ENCODE measurements at regions not wholly inside any gene's neighbourhood (a gene's known extent, or its start where the extent isn't known, plus 50 kb on each side); places are given as distances from the start of the nearest gene placed in this dataset.

DNA sequence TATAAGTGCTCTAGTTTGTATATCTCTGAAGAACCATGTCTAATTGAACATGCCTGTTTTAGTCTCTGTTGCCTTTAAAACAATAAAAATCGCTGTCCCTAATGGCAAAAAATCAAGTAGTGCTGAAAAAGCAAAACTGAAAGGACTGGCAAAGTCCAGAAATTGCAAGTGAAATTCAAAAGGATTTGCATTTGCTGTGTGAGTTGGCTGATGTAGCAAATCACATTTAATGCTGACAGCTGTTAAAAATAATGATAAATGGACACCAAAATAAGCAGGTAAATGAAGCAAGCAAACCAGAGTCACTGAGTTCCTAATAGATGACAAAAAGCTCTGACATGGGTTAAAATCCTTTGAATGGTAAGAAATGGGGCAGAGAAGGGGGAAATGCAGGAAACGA lies 874.1 kb downstream of the GRM8 start:
- Histone ChIP-seq H3K27me3 (ENCODE audit: insufficient read depth, low read length, poor library complexity, severe bottlenecking) (no peaks in the 10 kb centered on the region), H3K9me3 (ENCODE audit: low read length) (no peaks in the 10 kb centered on the region), H3K36me3 (ENCODE audit: insufficient read depth, low read length) (no peaks in the 10 kb centered on the region), H3K4me1 (ENCODE audit: insufficient read depth, low read length) (no peaks in the 10 kb centered on the region), H3K4me3 (ENCODE audit: low read length) (no peak overlapping the region), H3K27ac (ENCODE audit: low read depth, low read length) (no peak overlapping the region)
- no peak for DNase-seq
- ChIA-PET CTCF (no interaction called here), POLR2A (no interaction called here)
- H3K27me3 Mint-ChIP-seq: no peaks in the 10 kb centered on the region
- no peak overlapping the region for H3K4me3 Mint-ChIP-seq
- no peak overlapping the region for H3K27ac Mint-ChIP-seq
- H3K4me1 Mint-ChIP-seq: no peaks in the 10 kb centered on the region
- H3K36me3 Mint-ChIP-seq: no peaks in the 10 kb centered on the region
- peaks cover 1 to 19% (median 6%) of the 10 kb centered on the region in 5 donors for H3K9me3 Mint-ChIP-seq

DNA sequence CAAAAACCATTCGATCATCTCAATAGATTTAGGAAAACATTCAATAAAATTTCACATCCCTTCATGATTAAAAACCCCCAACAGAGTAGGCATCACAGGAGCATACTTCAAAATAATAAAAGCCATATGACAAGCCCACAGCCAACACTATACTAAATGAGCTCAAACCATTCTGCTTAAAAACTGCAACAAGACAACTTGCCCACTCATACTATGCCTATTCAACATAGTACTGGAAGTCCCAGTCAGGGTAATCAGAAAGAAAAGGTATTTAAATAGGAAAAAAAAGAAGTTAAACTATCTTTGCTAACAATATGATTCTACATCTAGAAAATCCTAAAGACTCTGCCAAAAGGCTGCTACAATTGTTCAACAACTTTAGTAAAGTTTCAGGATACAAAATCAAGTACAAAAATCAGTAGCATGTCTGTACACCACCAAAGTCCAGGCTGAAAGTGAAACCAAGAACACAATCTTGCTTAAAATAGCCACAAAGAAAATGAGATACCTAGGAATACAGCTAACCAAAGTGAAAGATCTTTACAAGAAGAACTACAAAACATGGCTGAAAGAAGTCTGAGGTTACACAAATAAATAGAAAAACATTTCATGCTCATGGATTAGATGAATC lies 882.6 kb downstream of the GRM8 start:
- no peaks in the 10 kb centered on the region for H3K36me3 ChIP-seq (ENCODE audit: insufficient read depth, low read length)
- no peak overlapping the region for H3K27ac ChIP-seq (ENCODE audit: low read depth, low read length)
- no peaks in the 10 kb centered on the region for H3K4me1 ChIP-seq (ENCODE audit: insufficient read depth, low read length)
- Mint-ChIP-seq H3K27me3 (no peaks in the 10 kb centered on the region), H3K4me3 (no peak overlapping the region), H3K4me1 (no peaks in the 10 kb centered on the region), H3K9me3 (peaks cover 2 to 29% (median 12%) of the 10 kb centered on the region in 5 donors), H3K36me3 (no peaks in the 10 kb centered on the region), H3K27ac (no peak overlapping the region)
- H3K9me3 ChIP-seq (ENCODE audit: low read length): no peaks in the 10 kb centered on the region
- no peaks in the 10 kb centered on the region for H3K27me3 ChIP-seq (ENCODE audit: insufficient read depth, low read length, poor library complexity, severe bottlenecking)
- POLR2A ChIA-PET: no interaction called here
- no peak for DNase-seq
- no peak overlapping the region for H3K4me3 ChIP-seq (ENCODE audit: low read length)
- CTCF ChIA-PET: no interaction called here

DNA sequence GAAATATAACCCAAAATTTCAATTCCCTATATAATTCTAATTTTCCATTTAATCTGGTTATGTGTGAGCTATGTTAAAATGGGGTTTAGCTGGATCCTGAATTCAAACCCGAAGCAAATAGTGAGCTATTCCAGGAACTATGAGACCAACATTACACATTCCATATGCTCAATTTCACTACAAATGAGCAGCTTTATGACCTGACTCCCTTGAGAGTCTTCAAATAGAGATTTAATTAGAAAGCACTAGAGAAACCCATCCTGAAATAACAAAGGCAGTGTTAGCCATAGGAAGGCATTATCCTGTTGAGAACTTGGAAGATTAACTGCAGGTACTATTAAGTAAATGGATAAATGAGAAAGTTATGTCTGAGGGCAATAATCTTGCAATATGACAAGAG lies 890.0 kb downstream of the GRM8 start:
- no peaks in the 10 kb centered on the region for H3K36me3 ChIP-seq (ENCODE audit: insufficient read depth, low read length)
- no peaks in the 10 kb centered on the region for H3K9me3 ChIP-seq (ENCODE audit: low read length)
- H3K4me1 Mint-ChIP-seq: no peaks in the 10 kb centered on the region
- H3K27ac Mint-ChIP-seq: no peak overlapping the region
- ChIA-PET POLR2A (no interaction called here), CTCF (no interaction called here)
- no peaks in the 10 kb centered on the region for H3K27me3 ChIP-seq (ENCODE audit: insufficient read depth, low read length, poor library complexity, severe bottlenecking)
- H3K4me3 ChIP-seq (ENCODE audit: low read length): no peak overlapping the region
- no peaks in the 10 kb centered on the region for H3K36me3 Mint-ChIP-seq
- no peaks in the 10 kb centered on the region for H3K4me1 ChIP-seq (ENCODE audit: insufficient read depth, low read length)
- H3K9me3 Mint-ChIP-seq: peaks cover 0 to 14% (median 5%) of the 10 kb centered on the region in 5 donors
- H3K27ac ChIP-seq (ENCODE audit: low read depth, low read length): no peak overlapping the region
- no peaks in the 10 kb centered on the region for H3K27me3 Mint-ChIP-seq
- no peak overlapping the region for H3K4me3 Mint-ChIP-seq
- DNase-seq: no peak

DNA sequence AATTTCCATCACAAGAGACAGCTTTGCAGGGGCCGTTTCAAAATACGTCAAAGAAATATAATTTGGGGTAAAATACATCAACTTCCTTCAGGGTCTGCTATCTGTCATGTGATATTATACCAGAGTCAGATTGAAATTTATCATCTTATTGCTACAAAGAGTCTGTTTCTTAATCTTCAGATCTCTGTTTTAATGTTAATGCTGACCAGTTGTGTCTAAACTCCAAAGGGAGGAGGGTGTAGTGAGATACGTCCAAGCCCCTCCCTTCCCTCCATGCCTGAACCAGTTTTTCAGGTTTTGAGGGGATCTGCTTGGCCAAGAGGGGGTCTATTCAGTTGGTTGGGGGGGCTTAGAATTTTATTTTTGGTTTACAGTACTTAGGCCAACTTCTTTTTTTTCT lies 891.6 kb downstream of the GRM8 start:
- no peaks in the 10 kb centered on the region for H3K36me3 ChIP-seq (ENCODE audit: insufficient read depth, low read length)
- CTCF ChIA-PET: no interaction called here

DNA sequence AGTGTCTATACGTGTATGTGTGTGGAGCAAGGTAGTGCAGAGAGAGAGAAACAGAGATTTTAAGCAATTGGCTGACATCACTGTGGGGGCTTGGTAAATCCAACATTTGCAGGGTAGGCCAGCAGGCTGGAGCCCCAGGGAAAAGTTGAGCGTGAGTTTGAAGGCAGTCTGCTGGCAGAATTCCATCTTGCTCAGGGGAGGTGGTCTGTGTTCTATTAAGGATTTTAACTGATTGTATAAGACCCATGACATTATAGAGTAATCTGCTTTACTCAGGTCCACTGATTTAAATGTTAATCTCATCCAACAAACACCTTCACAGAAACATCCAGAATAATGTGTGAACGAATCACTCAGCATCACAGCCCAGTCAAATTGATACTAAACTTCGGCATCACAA lies 912.9 kb downstream of the GRM8 start:
- no peak overlapping the region for H3K4me3 ChIP-seq (ENCODE audit: low read length)
- Mint-ChIP-seq H3K36me3 (peaks cover 0 to 1% (median 0%) of the 10 kb centered on the region in 3 donors), H3K9me3 (peaks cover 0 to 12% (median 11%) of the 10 kb centered on the region in 5 donors), H3K27ac (no peak overlapping the region), H3K4me1 (no peaks in the 10 kb centered on the region), H3K4me3 (no peak overlapping the region), H3K27me3 (no peaks in the 10 kb centered on the region)
- H3K4me1 ChIP-seq (ENCODE audit: insufficient read depth, low read length): no peaks in the 10 kb centered on the region
- H3K27ac ChIP-seq (ENCODE audit: low read depth, low read length): no peak overlapping the region
- ChIA-PET POLR2A (no interaction called here), CTCF (no interaction called here)
- H3K9me3 ChIP-seq (ENCODE audit: low read length): no peaks in the 10 kb centered on the region
- H3K36me3 ChIP-seq (ENCODE audit: insufficient read depth, low read length): no peaks in the 10 kb centered on the region
- no peak for DNase-seq
- no peaks in the 10 kb centered on the region for H3K27me3 ChIP-seq (ENCODE audit: insufficient read depth, low read length, poor library complexity, severe bottlenecking)

More for the DNA sequence above, 891.6 kb downstream of the GRM8 start:
- Histone ChIP-seq H3K4me3 (ENCODE audit: low read length) (no peak overlapping the region), H3K9me3 (ENCODE audit: low read length) (no peaks in the 10 kb centered on the region), H3K27ac (ENCODE audit: low read depth, low read length) (no peak overlapping the region), H3K27me3 (ENCODE audit: insufficient read depth, low read length, poor library complexity, severe bottlenecking) (no peaks in the 10 kb centered on the region), H3K4me1 (ENCODE audit: insufficient read depth, low read length) (no peaks in the 10 kb centered on the region)
- Mint-ChIP-seq H3K9me3 (peaks cover 0 to 9% (median 6%) of the 10 kb centered on the region in 5 donors), H3K36me3 (no peaks in the 10 kb centered on the region), H3K27me3 (no peaks in the 10 kb centered on the region), H3K4me1 (no peaks in the 10 kb centered on the region), H3K4me3 (no peak overlapping the region), H3K27ac (no peak overlapping the region)
- POLR2A ChIA-PET: no interaction called here
- DNase-seq: no peak

DNA sequence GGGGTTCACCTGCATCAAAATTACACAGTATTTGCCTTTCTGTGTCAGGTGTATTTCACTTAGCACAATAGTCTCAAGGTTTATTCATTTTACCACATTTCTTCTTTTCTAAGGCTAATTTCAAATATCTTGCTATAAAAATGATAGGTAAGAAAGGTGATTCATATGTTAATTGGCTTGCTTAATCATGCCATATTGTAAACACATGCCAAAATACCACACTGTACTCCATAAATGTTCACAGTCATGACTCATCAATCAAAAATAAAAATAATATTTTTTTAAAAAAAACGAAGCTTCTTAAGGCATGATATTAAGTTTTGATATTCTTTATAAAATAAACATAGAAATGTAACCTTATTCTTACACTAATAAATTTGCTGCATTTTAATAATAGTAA lies 947.1 kb downstream of the GRM8 start:
- Histone ChIP-seq H3K36me3 (ENCODE audit: insufficient read depth, low read length) (no peaks in the 10 kb centered on the region), H3K4me3 (ENCODE audit: low read length) (no peak overlapping the region), H3K4me1 (ENCODE audit: insufficient read depth, low read length) (no peaks in the 10 kb centered on the region), H3K9me3 (ENCODE audit: low read length) (no peaks in the 10 kb centered on the region), H3K27ac (ENCODE audit: low read depth, low read length) (no peak overlapping the region), H3K27me3 (ENCODE audit: insufficient read depth, low read length, poor library complexity, severe bottlenecking) (no peaks in the 10 kb centered on the region)
- Mint-ChIP-seq H3K9me3 (peaks cover 2 to 15% (median 2%) of the 10 kb centered on the region in 5 donors), H3K27ac (no peak overlapping the region), H3K4me3 (no peak overlapping the region), H3K4me1 (no peaks in the 10 kb centered on the region), H3K36me3 (no peaks in the 10 kb centered on the region), H3K27me3 (no peaks in the 10 kb centered on the region)
- CTCF ChIA-PET: no interaction called here
- DNase-seq: no peak
- POLR2A ChIA-PET: no interaction called here

DNA sequence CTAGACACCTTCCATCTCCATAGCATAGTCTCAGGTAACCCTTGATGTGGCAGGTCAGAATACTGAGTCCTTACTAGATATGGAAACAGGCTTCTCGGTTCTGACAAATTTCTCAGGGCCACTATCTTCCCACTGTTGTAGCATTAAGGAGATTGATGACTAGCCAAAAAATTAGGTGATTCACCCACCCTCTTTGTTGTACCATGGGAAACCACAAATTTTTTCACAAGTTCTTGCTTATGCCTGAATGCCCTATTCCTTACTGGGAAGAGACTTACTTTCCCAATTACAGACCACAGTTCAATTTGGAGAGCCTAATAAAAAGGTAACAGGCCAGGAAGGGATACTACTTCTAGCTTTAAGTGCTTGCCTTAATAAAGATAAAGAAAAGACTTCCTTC lies 948.8 kb downstream of the GRM8 start:
- Histone ChIP-seq H3K4me1 (ENCODE audit: insufficient read depth, low read length) (no peaks in the 10 kb centered on the region), H3K4me3 (ENCODE audit: low read length) (no peak overlapping the region), H3K36me3 (ENCODE audit: insufficient read depth, low read length) (no peaks in the 10 kb centered on the region), H3K9me3 (ENCODE audit: low read length) (no peaks in the 10 kb centered on the region), H3K27ac (ENCODE audit: low read depth, low read length) (no peak overlapping the region), H3K27me3 (ENCODE audit: insufficient read depth, low read length, poor library complexity, severe bottlenecking) (no peaks in the 10 kb centered on the region)
- CTCF ChIA-PET: no interaction called here
- DNase-seq: no peak
- Mint-ChIP-seq H3K4me3 (no peak overlapping the region), H3K4me1 (no peaks in the 10 kb centered on the region), H3K27ac (no peak overlapping the region), H3K9me3 (peaks cover 2 to 14% (median 5%) of the 10 kb centered on the region in 5 donors), H3K27me3 (no peaks in the 10 kb centered on the region), H3K36me3 (no peaks in the 10 kb centered on the region)
- POLR2A ChIA-PET: no interaction called here

DNA sequence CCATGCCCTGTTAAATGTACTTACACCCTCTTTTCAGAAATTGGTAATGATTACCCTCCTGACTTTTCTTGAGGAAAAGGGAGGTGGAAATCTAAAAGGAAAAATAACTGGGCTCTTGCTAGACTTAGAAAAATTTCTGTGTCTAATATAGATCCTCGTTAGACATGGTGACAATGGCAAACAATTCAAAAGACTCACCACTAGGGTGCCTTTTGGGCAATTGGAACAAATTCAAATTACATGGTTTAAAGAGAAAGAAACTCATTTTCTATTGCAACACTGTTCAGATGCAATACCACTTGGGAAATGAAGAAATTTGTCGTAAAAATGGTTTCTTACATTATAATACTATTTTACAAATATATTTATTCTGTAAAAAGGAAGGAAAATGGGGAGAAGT lies 950.1 kb downstream of the GRM8 start:
- Histone ChIP-seq H3K36me3 (ENCODE audit: insufficient read depth, low read length) (no peaks in the 10 kb centered on the region), H3K27ac (ENCODE audit: low read depth, low read length) (no peak overlapping the region), H3K27me3 (ENCODE audit: insufficient read depth, low read length, poor library complexity, severe bottlenecking) (no peaks in the 10 kb centered on the region), H3K4me3 (ENCODE audit: low read length) (no peak overlapping the region), H3K4me1 (ENCODE audit: insufficient read depth, low read length) (no peaks in the 10 kb centered on the region), H3K9me3 (ENCODE audit: low read length) (no peaks in the 10 kb centered on the region)
- no peaks in the 10 kb centered on the region for H3K36me3 Mint-ChIP-seq
- no peaks in the 10 kb centered on the region for H3K27me3 Mint-ChIP-seq
- H3K9me3 Mint-ChIP-seq: peaks cover 2 to 22% (median 8%) of the 10 kb centered on the region in 5 donors
- H3K27ac Mint-ChIP-seq: no peak overlapping the region
- CTCF ChIA-PET: no interaction called here
- DNase-seq: no peak
- H3K4me3 Mint-ChIP-seq: no peak overlapping the region
- H3K4me1 Mint-ChIP-seq: no peaks in the 10 kb centered on the region
- POLR2A ChIA-PET: no interaction called here

DNA sequence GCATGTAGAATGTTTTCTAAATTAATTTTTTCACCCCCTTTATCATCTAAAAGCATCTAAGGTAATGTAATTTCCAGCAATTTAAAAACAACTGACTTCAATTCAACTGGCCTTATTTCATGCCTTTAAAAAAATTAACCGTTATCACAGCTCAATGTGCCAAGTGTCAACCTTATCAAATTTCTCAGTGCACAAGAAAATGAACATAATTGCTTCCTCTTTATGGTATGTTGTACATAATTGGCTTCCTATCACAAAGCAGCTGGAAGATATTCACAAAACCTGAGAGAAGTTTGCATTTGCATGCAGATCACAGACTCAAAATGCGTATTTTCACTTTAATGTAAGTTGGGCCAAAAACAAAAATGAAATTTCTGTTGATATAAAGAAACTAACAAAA lies 966.4 kb downstream of the GRM8 start:
- no peak for DNase-seq
- Mint-ChIP-seq H3K27me3 (no peaks in the 10 kb centered on the region), H3K36me3 (no peaks in the 10 kb centered on the region), H3K27ac (no peak overlapping the region), H3K4me1 (no peaks in the 10 kb centered on the region), H3K4me3 (no peak overlapping the region), H3K9me3 (peaks cover 1 to 11% (median 3%) of the 10 kb centered on the region in 5 donors)
- no peak overlapping the region for H3K4me3 ChIP-seq (ENCODE audit: low read length)
- no peaks in the 10 kb centered on the region for H3K27me3 ChIP-seq (ENCODE audit: insufficient read depth, low read length, poor library complexity, severe bottlenecking)
- ChIA-PET POLR2A (no interaction called here), CTCF (no interaction called here)
- H3K36me3 ChIP-seq (ENCODE audit: insufficient read depth, low read length): no peaks in the 10 kb centered on the region
- no peak overlapping the region for H3K27ac ChIP-seq (ENCODE audit: low read depth, low read length)
- H3K4me1 ChIP-seq (ENCODE audit: insufficient read depth, low read length): no peaks in the 10 kb centered on the region
- no peaks in the 10 kb centered on the region for H3K9me3 ChIP-seq (ENCODE audit: low read length)
